ENCODE measurements at regions not wholly inside any gene's neighbourhood (a gene's known extent, or its start where the extent isn't known, plus 50 kb on each side); places are given as distances from the start of the nearest gene placed in this dataset.

DNA sequence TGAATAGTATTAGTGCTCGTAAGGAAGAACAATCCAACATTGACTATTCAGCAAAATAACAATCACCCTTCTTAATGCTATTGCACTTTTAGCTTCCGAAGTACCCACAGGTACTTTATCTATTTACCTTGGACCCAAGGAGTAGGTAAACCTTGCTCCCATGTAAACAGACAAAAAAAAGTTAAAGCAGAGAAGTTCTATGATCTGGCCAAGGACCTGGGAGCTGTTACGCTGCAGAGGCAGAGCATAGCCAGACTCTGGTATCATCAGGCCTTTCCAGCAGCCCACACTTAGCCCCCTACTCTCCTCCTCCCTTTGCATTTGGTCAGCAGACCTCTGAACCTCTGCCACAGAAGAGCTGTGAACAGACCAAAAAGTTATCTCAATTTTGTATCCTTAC, 130.3 kb upstream of the TPM1 start:
- DNase-seq: no peak
- Mint-ChIP-seq H3K4me1 (no peaks in the 10 kb centered on the region), H3K9me3 (no peaks in the 10 kb centered on the region), H3K27ac (no peak overlapping the region), H3K36me3 (no peaks in the 10 kb centered on the region), H3K27me3 (peaks cover 17% of the 10 kb centered on the region), H3K4me3 (no peak overlapping the region)

- peaks cover 19% of the 10 kb centered on the region for H3K27me3 Mint-ChIP-seq
- no peaks in the 10 kb centered on the region for H3K36me3 Mint-ChIP-seq
- H3K27ac Mint-ChIP-seq: no peak overlapping the region
Measured at GRCh38 chr15:62912808-62913207, 129.7 kb upstream of the TPM1 start.

GRCh38 chr15:62913246-62913645, 129.3 kb upstream of the TPM1 start:
- Mint-ChIP-seq H3K36me3 (no peaks in the 10 kb centered on the region), H3K4me1 (no peaks in the 10 kb centered on the region), H3K27me3 (peaks cover 20% of the 10 kb centered on the region), H3K27ac (no peak overlapping the region), H3K4me3 (no peak overlapping the region), H3K9me3 (no peaks in the 10 kb centered on the region)
- DNase-seq: no peak

More at GRCh38 chr15:62912808-62913207, 129.7 kb upstream of the TPM1 start:
- Mint-ChIP-seq H3K4me3 (no peak overlapping the region), H3K9me3 (no peaks in the 10 kb centered on the region), H3K4me1 (no peaks in the 10 kb centered on the region)
- no peak for DNase-seq

GRCh38 chr15:62914461-62915079, 128.0 kb upstream of the TPM1 start:
- no peak overlapping the region for H3K27ac Mint-ChIP-seq
- H3K4me3 Mint-ChIP-seq: no peak overlapping the region
- no peaks in the 10 kb centered on the region for H3K4me1 Mint-ChIP-seq
- no peaks in the 10 kb centered on the region for H3K36me3 Mint-ChIP-seq
- DNase-seq: no peak
- no peaks in the 10 kb centered on the region for H3K9me3 Mint-ChIP-seq
- H3K27me3 Mint-ChIP-seq: peaks cover 20% of the 10 kb centered on the region

DNA sequence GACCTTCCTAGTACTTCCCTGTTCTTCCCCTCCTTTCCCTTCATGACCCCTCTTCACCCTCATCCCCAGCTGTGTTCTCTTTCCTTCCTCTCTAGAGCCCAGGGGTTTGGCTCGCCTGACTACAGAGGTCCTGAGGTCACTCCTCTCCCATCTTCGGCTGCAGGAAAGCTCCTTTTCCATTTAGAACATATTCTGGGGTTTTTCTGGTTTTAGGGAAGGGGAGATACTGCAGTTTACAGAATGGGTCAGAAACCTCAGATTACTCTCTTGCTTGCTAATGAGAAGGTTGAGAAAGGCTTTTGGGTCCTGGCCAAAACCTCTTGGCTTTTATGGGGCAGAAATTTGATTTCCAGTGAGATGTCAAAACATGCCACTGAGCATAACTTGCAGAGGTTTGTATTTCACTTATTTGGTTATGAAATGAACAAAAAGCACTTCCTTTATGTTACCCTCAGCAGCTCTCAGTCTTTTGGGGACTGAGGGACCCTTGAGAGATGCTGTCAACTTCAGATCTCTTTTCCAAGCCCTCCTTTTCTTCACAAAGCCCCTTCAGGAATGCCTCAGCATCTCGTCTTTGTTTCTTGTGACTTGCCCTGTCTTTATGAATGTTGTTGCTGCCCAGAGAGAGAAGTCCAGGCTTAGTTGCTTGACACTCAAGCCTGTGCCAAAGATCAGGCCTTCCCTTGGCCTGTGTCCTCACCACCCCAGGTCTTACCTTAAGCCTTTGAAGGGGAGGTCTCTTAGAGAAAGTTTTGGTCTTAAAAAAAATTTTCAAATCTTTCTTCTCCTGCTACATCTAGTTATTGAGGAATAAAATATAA, 121.7 kb upstream of the TPM1 start:
- no peak for DNase-seq
- Mint-ChIP-seq H3K27ac (no peak overlapping the region), H3K4me3 (no peak overlapping the region), H3K9me3 (no peaks in the 10 kb centered on the region), H3K27me3 (peaks cover 12% of the 10 kb centered on the region), H3K36me3 (no peaks in the 10 kb centered on the region), H3K4me1 (no peaks in the 10 kb centered on the region)

DNA sequence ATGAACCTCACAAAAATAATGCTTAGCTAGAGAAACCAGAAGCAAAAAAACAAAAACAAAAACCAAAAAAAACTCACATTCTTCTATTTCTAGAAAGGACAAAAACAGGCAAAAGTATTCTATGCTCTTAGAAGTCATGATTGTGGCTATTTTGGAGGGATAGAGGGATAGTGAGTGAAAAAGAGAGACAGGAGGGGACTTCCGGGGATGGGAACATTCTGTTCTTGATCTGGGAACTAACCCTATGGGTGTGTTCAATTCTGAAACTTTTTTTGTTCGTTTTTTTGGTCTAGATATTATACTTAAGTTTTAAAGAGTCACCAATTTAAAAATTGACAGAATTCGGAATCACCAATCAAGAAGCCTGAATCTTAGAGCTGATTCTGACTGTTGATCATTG, 120.0 kb upstream of the TPM1 start:
- no peaks in the 10 kb centered on the region for H3K4me1 Mint-ChIP-seq
- no peak overlapping the region for H3K27ac Mint-ChIP-seq
- no peaks in the 10 kb centered on the region for H3K9me3 Mint-ChIP-seq

DNA sequence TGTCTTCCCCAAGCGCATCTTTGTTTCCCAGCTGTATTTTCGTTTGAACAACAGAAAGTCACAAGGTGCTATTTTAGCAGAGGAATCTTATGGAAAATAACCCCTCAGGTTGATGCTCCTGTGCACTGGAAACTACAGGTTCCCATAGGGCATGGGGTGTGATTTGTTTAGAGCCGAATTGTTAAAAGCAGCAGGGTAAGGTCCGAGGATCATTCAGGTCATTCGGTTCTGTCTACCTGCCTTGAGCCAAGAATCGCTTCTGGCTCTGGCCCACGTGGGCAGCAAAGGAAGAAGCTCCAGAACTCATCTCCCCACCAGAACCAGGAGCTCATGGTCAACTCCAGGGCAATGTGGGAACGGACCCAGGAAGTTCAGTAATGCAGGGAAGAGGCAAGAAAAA, 116.7 kb upstream of the TPM1 start:
- H3K27me3 Mint-ChIP-seq: peaks cover 15% of the 10 kb centered on the region
- no peaks in the 10 kb centered on the region for H3K4me1 Mint-ChIP-seq
- H3K9me3 Mint-ChIP-seq: no peaks in the 10 kb centered on the region
- H3K4me3 Mint-ChIP-seq: no peak overlapping the region
- DNase-seq: no peak
- no peaks in the 10 kb centered on the region for H3K36me3 Mint-ChIP-seq
- no peak overlapping the region for H3K27ac Mint-ChIP-seq

More for the DNA sequence above, 120.0 kb upstream of the TPM1 start:
- DNase-seq: no peak
- H3K36me3 Mint-ChIP-seq: no peaks in the 10 kb centered on the region
- peaks cover 7% of the 10 kb centered on the region for H3K27me3 Mint-ChIP-seq
- H3K4me3 Mint-ChIP-seq: no peak overlapping the region

DNA sequence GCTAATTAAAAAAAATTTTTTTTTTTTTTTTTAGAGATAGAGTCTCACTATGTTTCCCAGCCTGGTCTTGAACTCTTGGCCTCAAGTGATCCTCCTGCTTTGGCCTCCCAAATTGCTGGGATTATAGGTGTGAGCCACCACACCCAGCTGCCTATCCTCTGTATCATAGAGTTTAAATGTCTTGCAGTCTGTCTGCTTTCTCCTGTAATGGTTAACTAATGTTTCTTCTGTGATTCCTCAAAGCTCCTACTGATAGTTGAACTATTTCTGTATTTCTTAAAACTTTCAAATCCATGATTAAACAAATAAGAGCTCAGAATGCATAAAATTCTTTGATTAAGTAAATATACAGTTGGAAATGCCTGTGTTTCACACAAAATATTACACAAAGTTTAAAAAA, 115.4 kb upstream of the TPM1 start:
- Mint-ChIP-seq H3K27ac (no peak overlapping the region), H3K36me3 (no peaks in the 10 kb centered on the region), H3K4me1 (no peaks in the 10 kb centered on the region), H3K4me3 (no peak overlapping the region), H3K27me3 (peaks cover 17% of the 10 kb centered on the region), H3K9me3 (no peaks in the 10 kb centered on the region)
- DNase-seq: no peak

DNA sequence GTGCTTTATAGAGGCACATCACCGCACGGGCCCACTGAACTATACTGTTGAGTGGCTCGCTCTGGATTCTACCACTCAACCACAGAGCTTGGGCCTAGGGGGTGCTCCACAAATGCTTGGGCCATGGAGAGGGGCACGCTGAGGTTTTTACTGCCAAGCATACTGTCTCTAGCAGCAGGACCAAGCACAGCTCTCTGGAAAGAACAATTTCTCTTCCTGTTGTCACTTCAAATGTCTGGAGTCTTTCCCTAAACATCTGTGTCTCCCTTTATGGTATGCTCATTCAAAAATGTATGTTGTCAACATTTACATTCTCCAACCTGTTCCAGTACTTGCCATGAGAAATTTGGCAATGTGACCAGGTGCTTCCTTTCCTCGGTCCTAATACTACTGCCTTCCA, 114.7 kb upstream of the TPM1 start:
- H3K4me1 Mint-ChIP-seq: no peaks in the 10 kb centered on the region
- H3K4me3 Mint-ChIP-seq: no peak overlapping the region
- peaks cover 22% of the 10 kb centered on the region for H3K27me3 Mint-ChIP-seq
- H3K9me3 Mint-ChIP-seq: no peaks in the 10 kb centered on the region
- no peaks in the 10 kb centered on the region for H3K36me3 Mint-ChIP-seq
- no peak overlapping the region for H3K27ac Mint-ChIP-seq
- no peak for DNase-seq

DNA sequence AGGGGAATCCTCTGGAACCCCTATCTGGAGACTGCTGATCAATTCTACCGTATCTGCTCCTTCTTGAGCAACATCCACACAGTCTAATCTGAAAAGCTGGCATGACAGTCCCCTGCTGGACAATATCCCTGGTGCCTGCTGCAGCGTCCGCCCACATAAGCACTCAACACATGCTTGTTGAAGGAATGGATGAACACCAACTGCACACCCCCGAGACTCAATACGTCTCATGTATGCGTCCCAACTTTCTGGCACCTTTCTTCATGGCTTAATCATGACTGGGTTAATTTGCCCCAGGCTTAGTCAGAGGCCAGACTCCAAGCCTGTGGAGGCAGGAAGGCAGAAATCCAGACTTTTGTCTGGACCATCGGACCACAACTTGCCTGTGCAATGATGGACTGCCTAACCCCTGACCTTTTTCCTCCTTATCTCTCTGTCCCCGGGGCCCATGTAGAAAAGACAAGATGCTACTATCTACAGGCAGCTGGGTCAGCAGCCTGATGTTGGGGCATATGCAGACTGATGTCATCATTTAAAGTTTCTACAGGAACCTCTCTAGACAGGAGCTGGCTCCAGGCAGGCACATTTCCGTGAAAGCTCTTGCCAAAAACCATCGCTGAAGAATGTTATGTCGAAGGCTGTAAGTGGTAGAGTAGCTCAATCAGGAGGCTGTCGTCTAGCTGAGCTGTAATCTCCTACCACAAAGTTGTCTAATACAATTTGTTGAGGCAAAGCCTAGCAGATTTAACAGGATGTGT, 114.1 kb upstream of the TPM1 start:
- H3K27me3 Mint-ChIP-seq: peaks cover 23% of the 10 kb centered on the region
- DNase-seq: no peak
- H3K4me3 Mint-ChIP-seq: no peak overlapping the region
- no peak overlapping the region for H3K27ac Mint-ChIP-seq
- H3K36me3 Mint-ChIP-seq: no peaks in the 10 kb centered on the region
- H3K4me1 Mint-ChIP-seq: no peaks in the 10 kb centered on the region
- no peaks in the 10 kb centered on the region for H3K9me3 Mint-ChIP-seq

DNA sequence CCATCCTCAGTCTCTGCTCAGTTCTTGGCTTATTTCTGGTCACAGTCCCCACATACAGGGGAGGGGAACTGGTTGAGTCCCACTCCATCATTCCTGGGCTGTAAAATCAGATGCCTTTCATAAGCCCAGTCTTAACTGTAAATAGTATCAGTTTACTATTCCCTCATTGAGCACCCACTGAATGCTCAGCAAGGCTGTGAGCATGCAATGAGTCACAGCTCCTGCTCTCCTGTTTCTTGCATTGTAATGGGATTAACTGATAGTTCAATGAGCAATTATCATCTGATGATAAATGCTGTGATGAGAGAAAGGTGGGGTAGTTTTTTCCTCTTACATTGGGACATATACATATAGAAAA, 113.6 kb upstream of the TPM1 start:
- no peaks in the 10 kb centered on the region for H3K36me3 Mint-ChIP-seq
- no peaks in the 10 kb centered on the region for H3K4me1 Mint-ChIP-seq
- no peak for DNase-seq
- no peak overlapping the region for H3K4me3 Mint-ChIP-seq
- no peak overlapping the region for H3K27ac Mint-ChIP-seq
- H3K27me3 Mint-ChIP-seq: peaks cover 22% of the 10 kb centered on the region
- no peaks in the 10 kb centered on the region for H3K9me3 Mint-ChIP-seq

GRCh38 chr15:62931650-62932049, 110.9 kb upstream of the TPM1 start:
- H3K4me3 Mint-ChIP-seq: no peak overlapping the region
- no peaks in the 10 kb centered on the region for H3K4me1 Mint-ChIP-seq
- no peak for DNase-seq
- H3K9me3 Mint-ChIP-seq: no peaks in the 10 kb centered on the region
- H3K36me3 Mint-ChIP-seq: no peaks in the 10 kb centered on the region
- H3K27ac Mint-ChIP-seq: no peak overlapping the region
- peaks cover 32% of the 10 kb centered on the region for H3K27me3 Mint-ChIP-seq

- no peaks in the 10 kb centered on the region for H3K9me3 Mint-ChIP-seq
- no peaks in the 10 kb centered on the region for H3K4me1 Mint-ChIP-seq
- no peak overlapping the region for H3K4me3 Mint-ChIP-seq
- peaks cover 31% of the 10 kb centered on the region for H3K27me3 Mint-ChIP-seq
- H3K36me3 Mint-ChIP-seq: no peaks in the 10 kb centered on the region
- DNase-seq: no peak
- no peak overlapping the region for H3K27ac Mint-ChIP-seq
Measured at GRCh38 chr15:62932436-62932835, 110.1 kb upstream of the TPM1 start.

DNA sequence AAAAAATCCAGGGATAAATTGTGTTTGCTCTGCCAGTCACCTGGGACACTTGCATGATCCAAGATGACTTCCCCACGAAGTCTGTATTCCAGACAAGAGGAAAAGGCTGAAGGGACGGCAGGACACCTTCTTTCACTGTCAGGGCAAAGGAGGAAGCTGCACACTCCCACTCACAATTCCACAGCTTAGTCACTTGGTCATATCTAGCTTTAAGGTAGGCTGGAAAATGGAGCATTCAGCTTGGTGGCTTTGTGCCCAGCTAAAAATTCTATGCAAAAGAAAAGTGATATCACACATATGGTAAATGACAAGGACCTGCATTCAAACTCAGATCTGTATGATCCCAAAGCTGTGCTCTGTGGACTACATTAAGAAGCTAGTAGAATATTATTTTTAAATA, 109.2 kb upstream of the TPM1 start:
- H3K27ac Mint-ChIP-seq: no peak overlapping the region
- H3K27me3 Mint-ChIP-seq: peaks cover 31% of the 10 kb centered on the region
- no peak overlapping the region for H3K4me3 Mint-ChIP-seq
- no peaks in the 10 kb centered on the region for H3K9me3 Mint-ChIP-seq
- no peaks in the 10 kb centered on the region for H3K4me1 Mint-ChIP-seq
- H3K36me3 Mint-ChIP-seq: no peaks in the 10 kb centered on the region
- DNase-seq: no peak

- no peak overlapping the region for H3K4me3 Mint-ChIP-seq
- no peak for DNase-seq
- H3K27me3 Mint-ChIP-seq: peaks cover 33% of the 10 kb centered on the region
- H3K27ac Mint-ChIP-seq: no peak overlapping the region
- H3K4me1 Mint-ChIP-seq: no peaks in the 10 kb centered on the region
- no peaks in the 10 kb centered on the region for H3K36me3 Mint-ChIP-seq
- no peaks in the 10 kb centered on the region for H3K9me3 Mint-ChIP-seq
Measured at GRCh38 chr15:62934236-62934971, 108.1 kb upstream of the TPM1 start.

Measured in activated naive CD8-positive, alpha-beta T cell treated with anti-CD3 and anti-CD28 coated beads for 36 hours (primary cell).